GM12892 (cell line): ENCODE measurements at regions not wholly inside any gene's neighbourhood (a gene's known extent, or its start where the extent isn't known, plus 50 kb on each side); places are given as distances from the start of the nearest gene placed in this dataset.

ENCODE experiments used
- POLR2A ChIP-seq: IDR thresholded peaks from 2 replicates; pipeline ENCODE4 v1.6.1; 2011; ENCODE audit warnings: low read depth, low read length, control low read depth
- POLR2AphosphoS5 ChIP-seq: IDR thresholded peaks from 2 replicates; pipeline ENCODE4 v1.6.1; 2011; ENCODE audit warnings: low read depth, low read length, control low read depth
- TAF1 ChIP-seq: IDR thresholded peaks from 2 replicates; pipeline ENCODE4 v1.6.1; 2011; ENCODE audit warnings: low read depth, mild to moderate bottlenecking, control low read depth, low read length, borderline replicate concordance

- TF ChIP-seq POLR2A: no peak
- no peak for TF ChIP-seq POLR2AphosphoS5
- no peak for TF ChIP-seq TAF1
Measured at GRCh38 chr9:18384066-18384465, 89.9 kb upstream of the ADAMTSL1 start.
